ENCODE measurements at regions not wholly inside any gene's neighbourhood (a gene's known extent, or its start where the extent isn't known, plus 50 kb on each side); places are given as distances from the start of the nearest gene placed in this dataset.

GRCh38 chr1:217364220-217364619, 266.7 kb downstream of the GPATCH2 start:
- no peak overlapping the region for H3K9ac ChIP-seq (ENCODE audit: low read length)
- H3K27me3 ChIP-seq (ENCODE audit: insufficient read depth, low read length) = no peaks in the 10 kb centered on the region
- no peaks in the 10 kb centered on the region for H3K4me1 ChIP-seq (ENCODE audit: insufficient read depth, low read length)
- no peaks in the 10 kb centered on the region for H3K79me2 ChIP-seq (ENCODE audit: insufficient read depth, low read length)
- no peak for TF ChIP-seq CTCF (IDR thresholded peaks at IDR 0.05; ENCODE audit: insufficient read depth, low read depth, low read length)
- TF ChIP-seq EZH2 (IDR thresholded peaks at IDR 0.05; ENCODE audit: insufficient read depth, low read length) = no peak
- no peaks in the 10 kb centered on the region for H3K36me3 Mint-ChIP-seq (ENCODE audit: low read depth, unreplicated experiment)
- FAIRE-seq (no peak), DNase-seq (ENCODE audit: low read depth) (no peak)
- H3K9me3 Mint-ChIP-seq (ENCODE audit: unreplicated experiment) = no peaks in the 10 kb centered on the region
- peaks cover 5% of the 10 kb centered on the region for H3K4me1 Mint-ChIP-seq (ENCODE audit: low read depth, unreplicated experiment)
- no peaks in the 10 kb centered on the region for H3K9me3 ChIP-seq (ENCODE audit: insufficient read depth, low read depth, low read length)
- H4K20me1 ChIP-seq (ENCODE audit: insufficient read depth, low read length) = no peaks in the 10 kb centered on the region
- H3K4me3 ChIP-seq (ENCODE audit: insufficient read depth, low read depth, low read length) = no peak overlapping the region
- no peak overlapping the region for H3K27ac ChIP-seq (ENCODE audit: low read depth, low read length)
- H2AFZ ChIP-seq (ENCODE audit: low read depth, low read length) = no peak overlapping the region
- no peak overlapping the region for H3K4me3 Mint-ChIP-seq (ENCODE audit: unreplicated experiment)
- H3K36me3 ChIP-seq (ENCODE audit: insufficient read depth, low read length) = no peaks in the 10 kb centered on the region
- H3K27ac Mint-ChIP-seq (ENCODE audit: unreplicated experiment) = no peak overlapping the region
- no peaks in the 10 kb centered on the region for H3K27me3 Mint-ChIP-seq (ENCODE audit: low read depth, unreplicated experiment)
- no peak overlapping the region for H3K4me2 ChIP-seq (ENCODE audit: low read length)

GRCh38 chr1:217363319-217363718, 267.6 kb downstream of the GPATCH2 start:
- no peaks in the 10 kb centered on the region for H3K27me3 Mint-ChIP-seq (ENCODE audit: low read depth, unreplicated experiment)
- H4K20me1 ChIP-seq (ENCODE audit: insufficient read depth, low read length) = no peaks in the 10 kb centered on the region
- TF ChIP-seq CTCF (IDR thresholded peaks at IDR 0.05; ENCODE audit: insufficient read depth, low read depth, low read length) (no peak), EZH2 (IDR thresholded peaks at IDR 0.05; ENCODE audit: insufficient read depth, low read length) (no peak)
- H3K4me1 Mint-ChIP-seq (ENCODE audit: low read depth, unreplicated experiment) = peaks cover 5% of the 10 kb centered on the region
- H3K36me3 Mint-ChIP-seq (ENCODE audit: low read depth, unreplicated experiment) = no peaks in the 10 kb centered on the region
- H3K4me3 Mint-ChIP-seq (ENCODE audit: unreplicated experiment) = no peak overlapping the region
- no peak for FAIRE-seq
- H3K4me3 ChIP-seq (ENCODE audit: insufficient read depth, low read depth, low read length) = no peak overlapping the region
- no peaks in the 10 kb centered on the region for H3K79me2 ChIP-seq (ENCODE audit: insufficient read depth, low read length)
- no peak for DNase-seq (ENCODE audit: low read depth)
- no peak overlapping the region for H3K27ac Mint-ChIP-seq (ENCODE audit: unreplicated experiment)
- no peaks in the 10 kb centered on the region for H3K9me3 ChIP-seq (ENCODE audit: insufficient read depth, low read depth, low read length)
- no peak overlapping the region for H3K27ac ChIP-seq (ENCODE audit: low read depth, low read length)
- no peaks in the 10 kb centered on the region for H3K27me3 ChIP-seq (ENCODE audit: insufficient read depth, low read length)
- H3K36me3 ChIP-seq (ENCODE audit: insufficient read depth, low read length) = no peaks in the 10 kb centered on the region
- H3K9ac ChIP-seq (ENCODE audit: low read length) = no peak overlapping the region
- no peak overlapping the region for H2AFZ ChIP-seq (ENCODE audit: low read depth, low read length)
- no peaks in the 10 kb centered on the region for H3K9me3 Mint-ChIP-seq (ENCODE audit: unreplicated experiment)
- H3K4me2 ChIP-seq (ENCODE audit: low read length) = no peak overlapping the region
- no peaks in the 10 kb centered on the region for H3K4me1 ChIP-seq (ENCODE audit: insufficient read depth, low read length)

GRCh38 chr1:217360510-217360909, 270.4 kb downstream of the GPATCH2 start:
- Histone ChIP-seq H2AFZ (ENCODE audit: low read depth, low read length) (no peak overlapping the region), H3K36me3 (ENCODE audit: insufficient read depth, low read length) (no peaks in the 10 kb centered on the region), H3K9me3 (ENCODE audit: insufficient read depth, low read depth, low read length) (no peaks in the 10 kb centered on the region), H3K4me3 (ENCODE audit: insufficient read depth, low read depth, low read length) (no peak overlapping the region), H3K27me3 (ENCODE audit: insufficient read depth, low read length) (no peaks in the 10 kb centered on the region), H3K79me2 (ENCODE audit: insufficient read depth, low read length) (no peaks in the 10 kb centered on the region), H3K4me2 (ENCODE audit: low read length) (no peak overlapping the region), H3K27ac (ENCODE audit: low read depth, low read length) (no peak overlapping the region), H4K20me1 (ENCODE audit: insufficient read depth, low read length) (no peaks in the 10 kb centered on the region), H3K9ac (ENCODE audit: low read length) (no peak overlapping the region), H3K4me1 (ENCODE audit: insufficient read depth, low read length) (no peaks in the 10 kb centered on the region)
- no peaks in the 10 kb centered on the region for H3K9me3 Mint-ChIP-seq (ENCODE audit: unreplicated experiment)
- no peak for TF ChIP-seq CTCF (IDR thresholded peaks at IDR 0.05; ENCODE audit: insufficient read depth, low read depth, low read length)
- TF ChIP-seq EZH2 (IDR thresholded peaks at IDR 0.05; ENCODE audit: insufficient read depth, low read length) = no peak
- no peaks in the 10 kb centered on the region for H3K27me3 Mint-ChIP-seq (ENCODE audit: low read depth, unreplicated experiment)
- no peak for DNase-seq (ENCODE audit: low read depth)
- H3K4me3 Mint-ChIP-seq (ENCODE audit: unreplicated experiment) = no peak overlapping the region
- FAIRE-seq = no peak
- no peaks in the 10 kb centered on the region for H3K36me3 Mint-ChIP-seq (ENCODE audit: low read depth, unreplicated experiment)
- no peak overlapping the region for H3K27ac Mint-ChIP-seq (ENCODE audit: unreplicated experiment)
- H3K4me1 Mint-ChIP-seq (ENCODE audit: low read depth, unreplicated experiment) = peaks cover 5% of the 10 kb centered on the region
